ENCODE measurements at regions not wholly inside any gene's neighbourhood (a gene's known extent, or its start where the extent isn't known, plus 50 kb on each side); places are given as distances from the start of the nearest gene placed in this dataset.

DNA sequence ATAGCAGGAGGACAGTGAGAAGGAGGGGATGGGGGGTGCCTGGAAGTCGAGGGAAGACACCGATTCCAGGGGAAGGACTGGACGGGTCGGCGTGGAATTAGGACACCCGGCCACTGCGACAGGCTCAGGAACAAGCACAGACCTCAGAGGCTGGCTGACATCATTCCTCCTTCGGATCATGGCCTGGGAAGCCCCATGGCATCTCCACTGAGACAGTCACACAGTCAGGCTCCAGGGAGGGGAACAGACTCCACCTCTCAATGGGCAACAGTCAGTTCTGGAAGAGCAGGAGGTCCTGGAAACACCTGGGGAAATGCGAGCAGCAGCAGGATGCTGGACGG lies 67.9 kb upstream of the FBRSL1 start:
- Histone ChIP-seq H3K4me1 (no peaks in the 10 kb centered on the region), H3K4me3 (ENCODE audit: low read depth, low read length) (no peak overlapping the region), H3K27me3 (replicated peaks; ENCODE audit: control insufficient read depth, insufficient read depth, low read length) (no peaks in the 10 kb centered on the region), H3K9me3 (0 out of 2 replicates have a peak, but pooled peaks cover 3% of the 10 kb centered on the region), H3K36me3 (ENCODE audit: control insufficient read depth, insufficient read depth, low read length) (no peaks in the 10 kb centered on the region)
- H3K9me3 Mint-ChIP-seq (ENCODE audit: unreplicated experiment): no peaks in the 10 kb centered on the region
- no peak overlapping the region for H3K27ac Mint-ChIP-seq (ENCODE audit: unreplicated experiment)
- no peak for DNase-seq
- CTCF ChIA-PET: interaction anchor here (0.6 to 1.2 kb wide), 3 partner anchors 8 to 70 kb away, joined by 3 to 5 read pairs (median 4); no protein-coding TSS in a partner anchor
- POLR2A ChIA-PET: no interaction called here
- BruUV-seq (replicated peaks): no TSS peak
- peaks cover 12% of the 10 kb centered on the region for H3K4me1 Mint-ChIP-seq (ENCODE audit: low read depth, unreplicated experiment)
- no peak overlapping the region for H3K4me3 Mint-ChIP-seq (ENCODE audit: unreplicated experiment)
- TF ChIP-seq, protein P1, sequence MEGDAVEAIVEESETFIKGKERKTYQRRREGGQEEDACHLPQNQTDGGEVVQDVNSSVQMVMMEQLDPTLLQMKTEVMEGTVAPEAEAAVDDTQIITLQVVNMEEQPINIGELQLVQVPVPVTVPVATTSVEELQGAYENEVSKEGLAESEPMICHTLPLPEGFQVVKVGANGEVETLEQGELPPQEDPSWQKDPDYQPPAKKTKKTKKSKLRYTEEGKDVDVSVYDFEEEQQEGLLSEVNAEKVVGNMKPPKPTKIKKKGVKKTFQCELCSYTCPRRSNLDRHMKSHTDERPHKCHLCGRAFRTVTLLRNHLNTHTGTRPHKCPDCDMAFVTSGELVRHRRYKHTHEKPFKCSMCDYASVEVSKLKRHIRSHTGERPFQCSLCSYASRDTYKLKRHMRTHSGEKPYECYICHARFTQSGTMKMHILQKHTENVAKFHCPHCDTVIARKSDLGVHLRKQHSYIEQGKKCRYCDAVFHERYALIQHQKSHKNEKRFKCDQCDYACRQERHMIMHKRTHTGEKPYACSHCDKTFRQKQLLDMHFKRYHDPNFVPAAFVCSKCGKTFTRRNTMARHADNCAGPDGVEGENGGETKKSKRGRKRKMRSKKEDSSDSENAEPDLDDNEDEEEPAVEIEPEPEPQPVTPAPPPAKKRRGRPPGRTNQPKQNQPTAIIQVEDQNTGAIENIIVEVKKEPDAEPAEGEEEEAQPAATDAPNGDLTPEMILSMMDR (IDR thresholded peaks at IDR 0.05; ENCODE audit: insufficient read depth in 1 of 2, low read depth in 1 of 2, low read length in 1 of 2, severe bottlenecking in 1 of 2, unreplicated experiment in 1 of 2): no peak
- no peaks in the 10 kb centered on the region for H3K36me3 Mint-ChIP-seq (ENCODE audit: insufficient read depth, unreplicated experiment)
- H3K27me3 Mint-ChIP-seq (ENCODE audit: insufficient read depth, unreplicated experiment): peaks cover 22% of the 10 kb centered on the region
- intact Hi-C loops (cut with micrococcal nuclease; ENCODE audit: unreplicated experiment): no loop called here

DNA sequence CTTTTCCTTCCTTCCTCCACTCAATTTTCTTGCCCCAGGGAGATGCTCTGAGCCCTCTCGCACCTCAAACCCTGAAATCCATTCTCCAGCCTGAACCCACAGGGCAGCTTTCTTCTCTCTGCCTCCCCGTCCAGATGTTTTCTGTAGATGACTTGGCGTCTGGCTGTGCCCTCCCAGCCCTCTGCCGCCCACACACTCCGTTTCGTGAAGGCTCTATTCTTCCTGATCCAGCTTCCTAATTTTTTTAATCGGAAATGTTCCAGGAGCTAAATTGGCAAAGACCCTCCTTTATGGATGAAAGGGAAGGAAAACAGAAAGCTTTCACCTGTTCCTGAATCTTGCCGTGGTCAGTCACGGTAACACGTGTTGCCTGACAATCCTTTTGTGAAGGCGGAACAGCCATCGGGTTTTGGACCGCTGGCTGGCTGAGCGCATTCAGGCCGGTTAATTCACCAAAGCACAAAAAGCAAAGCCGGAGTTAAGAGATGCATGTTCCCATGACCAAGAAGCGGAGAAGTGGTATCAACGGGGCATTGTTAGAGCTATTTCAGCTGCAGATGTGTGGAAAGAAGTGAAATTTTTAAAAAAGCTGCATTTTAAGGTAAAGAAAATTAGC lies 70.2 kb upstream of the FBRSL1 start:
- peaks cover under 1% of the 10 kb centered on the region for H3K4me1 ChIP-seq
- TF ChIP-seq, protein P1 (IDR thresholded peaks at IDR 0.05; ENCODE audit: insufficient read depth in 1 of 2, low read depth in 1 of 2, low read length in 1 of 2, severe bottlenecking in 1 of 2, unreplicated experiment in 1 of 2): no peak
- no peaks in the 10 kb centered on the region for H3K36me3 ChIP-seq (ENCODE audit: control insufficient read depth, insufficient read depth, low read length)
- no peaks in the 10 kb centered on the region for H3K27me3 ChIP-seq (replicated peaks; ENCODE audit: control insufficient read depth, insufficient read depth, low read length)
- no peak for DNase-seq
- peaks cover 7% of the 10 kb centered on the region for H3K4me1 Mint-ChIP-seq (ENCODE audit: low read depth, unreplicated experiment)
- peaks cover 22% of the 10 kb centered on the region for H3K27me3 Mint-ChIP-seq (ENCODE audit: insufficient read depth, unreplicated experiment)
- ChIA-PET POLR2A (interaction anchor here (0.7 kb wide), 1 partner anchor 123 kb away, joined by 6 read pairs; no protein-coding TSS in a partner anchor), CTCF (interaction anchor here (0.9 kb wide), 1 partner anchor 141 kb away, joined by 3 read pairs; no protein-coding TSS in a partner anchor)
- H3K4me3 ChIP-seq (ENCODE audit: low read depth, low read length): no peak overlapping the region
- H3K4me3 Mint-ChIP-seq (ENCODE audit: unreplicated experiment): no peak overlapping the region
- no peak overlapping the region for H3K27ac Mint-ChIP-seq (ENCODE audit: unreplicated experiment)
- no TSS peak for BruUV-seq (replicated peaks)
- intact Hi-C loops (cut with micrococcal nuclease; ENCODE audit: unreplicated experiment): no loop called here
- H3K36me3 Mint-ChIP-seq (ENCODE audit: insufficient read depth, unreplicated experiment): no peaks in the 10 kb centered on the region
- no peaks in the 10 kb centered on the region for H3K9me3 Mint-ChIP-seq (ENCODE audit: unreplicated experiment)
- H3K9me3 ChIP-seq: no peaks in the 10 kb centered on the region

DNA sequence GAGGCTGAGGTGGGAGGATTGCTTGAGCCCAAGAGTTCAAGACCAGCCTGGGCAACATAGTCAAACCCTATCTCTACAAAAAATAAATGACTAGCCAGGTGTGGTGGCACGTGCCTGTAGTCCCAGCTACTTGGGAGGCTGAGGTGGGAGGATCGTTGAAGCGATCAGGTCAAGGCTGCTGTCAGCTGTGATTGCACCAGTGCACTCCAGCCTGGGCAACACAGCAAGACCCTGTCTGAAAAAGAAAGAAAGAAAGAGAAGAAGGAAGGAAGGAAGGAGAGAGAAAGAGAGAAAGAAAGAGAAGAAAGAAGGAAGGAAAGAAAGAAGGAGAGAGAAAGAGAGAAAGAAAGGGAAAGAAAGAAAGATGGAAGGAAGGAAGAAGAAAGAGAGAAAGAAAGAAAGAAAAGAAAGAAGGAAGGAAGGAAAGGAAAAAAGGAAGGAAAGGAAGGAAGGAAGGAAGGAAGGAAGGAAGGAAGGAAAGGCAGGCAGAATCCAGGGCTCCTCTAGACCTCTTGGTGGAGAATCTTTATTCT lies 71.5 kb upstream of the FBRSL1 start:
- TF ChIP-seq, protein P1 (IDR thresholded peaks at IDR 0.05; ENCODE audit: insufficient read depth in 1 of 2, low read depth in 1 of 2, low read length in 1 of 2, severe bottlenecking in 1 of 2, unreplicated experiment in 1 of 2): no peak
- H3K4me1 ChIP-seq: peaks cover 11% of the 10 kb centered on the region

More for the DNA sequence above, 71.5 kb upstream of the FBRSL1 start:
- H3K4me1 Mint-ChIP-seq (ENCODE audit: low read depth, unreplicated experiment): peaks cover 7% of the 10 kb centered on the region
- H3K4me3 Mint-ChIP-seq (ENCODE audit: unreplicated experiment): no peak overlapping the region
- no TSS peak for BruUV-seq (replicated peaks)
- Histone ChIP-seq H3K27me3 (replicated peaks; ENCODE audit: control insufficient read depth, insufficient read depth, low read length) (no peaks in the 10 kb centered on the region), H3K9me3 (no peaks in the 10 kb centered on the region), H3K4me3 (ENCODE audit: low read depth, low read length) (no peak overlapping the region), H3K36me3 (ENCODE audit: control insufficient read depth, insufficient read depth, low read length) (no peaks in the 10 kb centered on the region)
- no peak for DNase-seq
- no peaks in the 10 kb centered on the region for H3K9me3 Mint-ChIP-seq (ENCODE audit: unreplicated experiment)
- ChIA-PET POLR2A (no interaction called here), CTCF (interaction anchor here (0.7 to 1.0 kb wide), 3 partner anchors 69 to 227 kb away, joined by 3 to 12 read pairs (median 4); no protein-coding TSS in a partner anchor)
- no peaks in the 10 kb centered on the region for H3K36me3 Mint-ChIP-seq (ENCODE audit: insufficient read depth, unreplicated experiment)
- H3K27me3 Mint-ChIP-seq (ENCODE audit: insufficient read depth, unreplicated experiment): peaks cover 22% of the 10 kb centered on the region
- intact Hi-C loops (cut with micrococcal nuclease; ENCODE audit: unreplicated experiment): no loop called here
- H3K27ac Mint-ChIP-seq (ENCODE audit: unreplicated experiment): no peak overlapping the region

Measured in Caco-2 (cell line).